ENCODE measurements at regions not wholly inside any gene's neighbourhood (a gene's known extent, or its start where the extent isn't known, plus 50 kb on each side); places are given as distances from the start of the nearest gene placed in this dataset.

DNA sequence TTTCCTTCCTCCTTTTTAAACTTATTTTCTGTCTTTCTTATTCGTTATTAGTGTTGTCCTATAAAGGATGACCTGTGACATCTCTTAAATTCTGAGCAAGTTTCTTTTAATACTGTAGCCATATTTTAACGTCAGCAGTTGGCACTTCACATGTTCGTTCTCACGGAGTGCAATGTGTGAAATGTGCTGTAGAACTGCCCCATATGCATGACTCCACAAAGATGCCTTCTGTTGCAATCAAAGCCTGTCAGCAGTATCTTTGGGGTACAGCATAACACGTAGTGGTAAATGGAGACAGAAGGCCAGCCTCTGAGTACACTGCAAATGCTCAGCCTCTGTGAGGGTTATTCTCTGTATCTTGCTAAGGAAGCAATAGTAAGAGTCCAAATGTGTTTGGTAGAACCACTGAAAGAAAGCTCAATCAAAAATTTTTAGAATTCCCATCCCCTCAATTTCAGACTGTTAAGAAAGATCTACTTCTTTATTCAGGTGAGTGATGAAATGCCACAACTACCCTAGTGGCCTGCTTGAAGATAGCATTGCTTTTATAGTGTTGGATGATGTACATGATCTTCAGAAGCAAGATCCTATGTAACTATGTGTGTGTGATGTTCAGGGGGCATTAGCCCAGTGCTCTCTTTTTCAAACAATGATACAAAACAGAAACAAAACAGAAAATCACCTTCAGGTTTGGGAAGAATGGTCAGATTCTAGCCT lies 277.7 kb downstream of the TMEM167A start:
- H3K27ac ChIP-seq (ENCODE audit: low read length) = no peak overlapping the region
- H3K27me3 ChIP-seq (ENCODE audit: low read depth, low read length) = no peaks in the 10 kb centered on the region
- no peak overlapping the region for H3K4me3 ChIP-seq (ENCODE audit: low read depth in 1 of 2, low read length in 2 of 2)
- no peaks in the 10 kb centered on the region for H3K9me3 ChIP-seq (ENCODE audit: control insufficient read depth in 1 of 2, low read length in 2 of 2)
- H3K4me1 ChIP-seq (ENCODE audit: control insufficient read depth in 1 of 2, insufficient read depth in 2 of 2, low read length in 2 of 2) = no peaks in the 10 kb centered on the region
- no peaks in the 10 kb centered on the region for H3K36me3 ChIP-seq (ENCODE audit: control insufficient read depth in 1 of 2, insufficient read depth in 2 of 2, low read length in 2 of 2)

DNA sequence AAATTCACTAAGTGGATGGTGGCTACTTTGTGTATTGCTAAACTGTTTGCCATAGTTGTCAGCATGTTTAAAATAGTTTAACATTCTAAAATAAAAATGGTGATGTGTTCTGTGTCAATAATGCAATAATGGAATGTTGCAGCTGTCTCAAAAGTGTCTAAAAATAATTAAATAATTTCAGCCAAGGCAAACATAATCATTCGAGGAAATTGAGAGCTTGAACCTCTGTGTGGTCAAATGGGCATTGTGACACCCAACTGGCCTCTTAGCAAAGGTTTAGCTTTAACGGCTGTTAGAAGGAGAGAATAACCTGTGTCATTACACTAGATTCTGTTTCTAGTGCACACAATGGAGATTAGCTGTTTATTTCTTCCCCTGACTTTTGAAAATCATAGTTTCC lies 278.5 kb downstream of the TMEM167A start:
- H3K9me3 ChIP-seq (ENCODE audit: control insufficient read depth in 1 of 2, low read length in 2 of 2) = no peaks in the 10 kb centered on the region
- H3K27me3 ChIP-seq (ENCODE audit: low read depth, low read length) = no peaks in the 10 kb centered on the region
- no peak overlapping the region for H3K27ac ChIP-seq (ENCODE audit: low read length)
- no peaks in the 10 kb centered on the region for H3K4me1 ChIP-seq (ENCODE audit: control insufficient read depth in 1 of 2, insufficient read depth in 2 of 2, low read length in 2 of 2)
- no peak overlapping the region for H3K4me3 ChIP-seq (ENCODE audit: low read depth in 1 of 2, low read length in 2 of 2)
- H3K36me3 ChIP-seq (ENCODE audit: control insufficient read depth in 1 of 2, insufficient read depth in 2 of 2, low read length in 2 of 2) = no peaks in the 10 kb centered on the region

DNA sequence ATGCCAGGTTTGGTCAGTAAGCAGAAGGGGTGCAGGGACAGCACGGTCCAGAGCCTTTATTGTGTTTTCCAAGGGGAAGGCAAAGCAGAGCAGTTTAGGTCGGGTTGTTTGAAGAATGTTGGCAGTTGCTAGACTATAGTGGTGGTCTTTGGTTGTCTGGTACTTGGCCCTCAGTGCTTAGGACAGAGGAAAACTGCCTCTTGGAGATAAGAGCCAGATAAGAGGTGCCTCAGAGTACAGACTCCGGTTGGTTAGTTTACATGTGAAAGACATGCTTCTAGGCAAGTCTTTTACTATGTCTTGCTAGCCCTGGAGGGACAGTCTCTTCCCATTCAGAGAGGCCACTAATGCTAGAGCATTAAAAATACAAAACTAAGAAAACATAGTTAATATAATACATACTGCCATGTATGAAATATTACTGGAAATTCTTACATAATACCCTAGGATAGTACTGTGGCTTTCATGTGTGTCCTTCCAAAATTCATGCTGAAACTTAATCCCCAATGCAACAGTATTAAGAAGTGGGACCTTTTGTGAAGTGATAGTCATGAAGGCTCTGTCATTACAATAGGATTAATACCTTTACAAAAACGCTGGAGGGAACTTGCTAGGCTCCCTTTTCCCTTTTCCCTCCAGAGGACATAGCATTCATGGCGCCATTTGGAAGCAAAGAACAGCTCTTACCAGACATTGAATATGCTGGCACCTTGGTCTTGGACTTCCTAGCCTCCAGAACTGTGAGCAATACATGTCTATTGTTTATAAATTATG lies 280.4 kb downstream of the TMEM167A start:
- H3K4me3 ChIP-seq (ENCODE audit: low read depth in 1 of 2, low read length in 2 of 2) = no peak overlapping the region
- H3K27me3 ChIP-seq (ENCODE audit: low read depth, low read length) = no peaks in the 10 kb centered on the region
- H3K9me3 ChIP-seq (ENCODE audit: control insufficient read depth in 1 of 2, low read length in 2 of 2) = no peaks in the 10 kb centered on the region
- no peak overlapping the region for H3K27ac ChIP-seq (ENCODE audit: low read length)
- H3K4me1 ChIP-seq (ENCODE audit: control insufficient read depth in 1 of 2, insufficient read depth in 2 of 2, low read length in 2 of 2) = no peaks in the 10 kb centered on the region
- no peaks in the 10 kb centered on the region for H3K36me3 ChIP-seq (ENCODE audit: control insufficient read depth in 1 of 2, insufficient read depth in 2 of 2, low read length in 2 of 2)

DNA sequence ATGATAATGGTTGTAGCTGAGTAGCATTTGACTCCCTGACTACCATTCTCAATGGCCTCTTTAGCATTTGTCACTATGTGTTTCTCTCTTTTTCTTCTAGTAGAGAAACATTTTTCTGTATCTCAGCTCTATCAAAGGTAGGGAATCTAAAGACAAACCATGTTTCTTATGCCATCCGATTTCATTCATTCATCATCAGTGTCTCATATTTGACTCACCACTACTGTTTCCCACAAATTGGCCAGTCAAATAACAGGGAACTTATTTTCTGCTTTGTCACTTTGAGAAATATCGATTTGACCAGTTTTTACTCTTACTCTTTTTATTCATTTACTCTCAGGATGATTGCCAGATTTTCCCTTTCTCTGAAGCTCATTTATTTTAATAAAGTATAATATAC lies 282.3 kb downstream of the TMEM167A start:
- H3K27ac ChIP-seq (ENCODE audit: low read length) = no peak overlapping the region
- H3K36me3 ChIP-seq (ENCODE audit: control insufficient read depth in 1 of 2, insufficient read depth in 2 of 2, low read length in 2 of 2) = no peaks in the 10 kb centered on the region
- H3K4me3 ChIP-seq (ENCODE audit: low read depth in 1 of 2, low read length in 2 of 2) = no peak overlapping the region
- H3K9me3 ChIP-seq (ENCODE audit: control insufficient read depth in 1 of 2, low read length in 2 of 2) = no peaks in the 10 kb centered on the region
- H3K4me1 ChIP-seq (ENCODE audit: control insufficient read depth in 1 of 2, insufficient read depth in 2 of 2, low read length in 2 of 2) = no peaks in the 10 kb centered on the region
- no peaks in the 10 kb centered on the region for H3K27me3 ChIP-seq (ENCODE audit: low read depth, low read length)

DNA sequence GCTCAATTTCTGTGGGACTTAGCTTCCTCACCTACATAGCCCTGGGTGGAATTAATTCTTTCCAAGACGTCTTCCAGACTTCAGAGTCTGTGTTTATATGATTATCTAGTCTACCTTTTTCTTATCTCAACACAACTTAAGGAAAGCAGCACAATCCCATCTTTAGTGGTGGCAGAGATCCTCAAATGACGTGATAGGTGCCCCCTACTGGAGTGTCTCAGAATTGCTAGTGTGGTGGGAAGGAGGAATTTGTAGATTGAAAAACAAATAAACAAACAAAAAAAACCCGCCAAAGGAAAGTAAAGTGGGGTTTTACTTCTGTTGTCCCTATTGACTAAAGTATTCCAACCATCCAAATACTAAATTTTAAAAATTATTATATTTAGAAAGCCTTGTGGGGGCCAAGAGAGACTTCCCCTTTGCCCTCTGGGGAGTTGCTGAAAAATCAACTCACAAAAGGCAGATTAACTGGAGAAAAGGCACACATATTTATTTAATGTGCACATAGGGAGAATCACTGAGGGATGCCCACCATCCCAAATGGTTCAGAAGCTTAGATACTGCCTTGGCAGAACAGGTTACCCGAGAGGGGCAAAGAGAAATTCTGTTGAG lies 283.3 kb downstream of the TMEM167A start:
- H3K9me3 ChIP-seq (ENCODE audit: control insufficient read depth in 1 of 2, low read length in 2 of 2) = no peaks in the 10 kb centered on the region
- H3K27me3 ChIP-seq (ENCODE audit: low read depth, low read length) = no peaks in the 10 kb centered on the region
- no peak overlapping the region for H3K4me3 ChIP-seq (ENCODE audit: low read depth in 1 of 2, low read length in 2 of 2)
- no peaks in the 10 kb centered on the region for H3K4me1 ChIP-seq (ENCODE audit: control insufficient read depth in 1 of 2, insufficient read depth in 2 of 2, low read length in 2 of 2)
- no peaks in the 10 kb centered on the region for H3K36me3 ChIP-seq (ENCODE audit: control insufficient read depth in 1 of 2, insufficient read depth in 2 of 2, low read length in 2 of 2)
- H3K27ac ChIP-seq (ENCODE audit: low read length) = no peak overlapping the region

DNA sequence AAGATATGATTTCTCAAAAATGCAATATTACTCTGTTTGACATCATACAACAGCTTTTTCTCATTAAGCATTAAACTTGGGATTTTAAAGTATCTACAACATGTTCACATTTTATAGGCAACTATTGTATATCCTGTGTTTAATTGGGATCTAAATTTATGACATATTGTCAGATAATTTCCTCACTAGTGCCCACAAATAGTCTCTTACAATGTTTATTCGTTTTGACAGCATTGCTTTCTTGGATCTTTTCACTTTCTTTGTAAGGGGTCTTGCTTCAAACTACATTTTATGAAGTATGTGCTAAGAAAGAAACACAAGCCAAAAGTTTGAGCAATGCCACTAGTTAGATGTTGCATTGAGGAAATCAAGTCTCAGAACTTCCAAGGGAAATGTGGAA lies 285.1 kb downstream of the TMEM167A start:
- Histone ChIP-seq H3K36me3 (ENCODE audit: control insufficient read depth in 1 of 2, insufficient read depth in 2 of 2, low read length in 2 of 2) (no peaks in the 10 kb centered on the region), H3K27ac (ENCODE audit: low read length) (no peak overlapping the region), H3K4me1 (ENCODE audit: control insufficient read depth in 1 of 2, insufficient read depth in 2 of 2, low read length in 2 of 2) (no peaks in the 10 kb centered on the region), H3K4me3 (ENCODE audit: low read depth in 1 of 2, low read length in 2 of 2) (no peak overlapping the region), H3K9me3 (ENCODE audit: control insufficient read depth in 1 of 2, low read length in 2 of 2) (no peaks in the 10 kb centered on the region), H3K27me3 (ENCODE audit: low read depth, low read length) (no peaks in the 10 kb centered on the region)

DNA sequence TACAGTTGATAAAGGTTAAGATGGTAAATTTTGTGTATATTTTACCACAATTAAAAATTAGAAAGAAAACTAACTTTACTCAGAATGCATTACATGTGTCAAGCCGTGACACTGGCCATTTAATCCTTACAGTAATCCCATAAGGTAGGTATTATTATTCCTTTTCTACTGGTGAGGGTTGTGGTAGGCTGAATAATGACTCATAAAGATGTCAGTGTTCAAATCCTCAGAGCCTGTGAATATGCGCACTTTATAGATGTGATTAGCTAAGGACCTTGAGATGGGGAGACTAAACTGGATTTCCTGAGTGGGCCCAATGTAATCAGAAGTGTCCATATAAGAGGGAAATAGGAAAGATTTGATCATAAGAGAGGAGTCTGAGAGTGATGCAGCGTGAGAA lies 288.1 kb downstream of the TMEM167A start:
- Histone ChIP-seq H3K27me3 (ENCODE audit: low read depth, low read length) (no peaks in the 10 kb centered on the region), H3K36me3 (ENCODE audit: control insufficient read depth in 1 of 2, insufficient read depth in 2 of 2, low read length in 2 of 2) (no peaks in the 10 kb centered on the region), H3K27ac (ENCODE audit: low read length) (no peak overlapping the region), H3K4me1 (ENCODE audit: control insufficient read depth in 1 of 2, insufficient read depth in 2 of 2, low read length in 2 of 2) (no peaks in the 10 kb centered on the region), H3K4me3 (ENCODE audit: low read depth in 1 of 2, low read length in 2 of 2) (no peak overlapping the region), H3K9me3 (ENCODE audit: control insufficient read depth in 1 of 2, low read length in 2 of 2) (no peaks in the 10 kb centered on the region)

DNA sequence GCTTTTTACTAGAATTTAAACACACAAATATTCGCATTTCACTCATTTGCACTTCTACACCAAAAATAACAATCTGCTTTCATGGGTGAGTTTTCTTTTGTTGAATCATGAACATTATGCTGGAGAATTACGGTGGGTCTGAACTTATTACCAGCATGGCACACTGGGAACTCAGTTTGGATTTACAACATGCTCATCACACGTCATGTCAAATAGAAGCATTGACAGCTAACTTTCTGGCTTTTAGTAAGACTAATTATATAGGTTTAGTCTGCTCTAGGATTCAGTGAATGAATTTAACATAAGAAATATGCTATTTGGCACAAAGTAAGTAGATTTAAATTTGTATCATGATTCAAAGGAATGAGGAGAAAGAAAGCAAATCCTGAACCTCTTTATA lies 290.4 kb downstream of the TMEM167A start:
- Histone ChIP-seq H3K9me3 (ENCODE audit: control insufficient read depth in 1 of 2, low read length in 2 of 2) (no peaks in the 10 kb centered on the region), H3K4me1 (ENCODE audit: control insufficient read depth in 1 of 2, insufficient read depth in 2 of 2, low read length in 2 of 2) (no peaks in the 10 kb centered on the region), H3K4me3 (ENCODE audit: low read depth in 1 of 2, low read length in 2 of 2) (no peak overlapping the region), H3K27ac (ENCODE audit: low read length) (no peak overlapping the region), H3K27me3 (ENCODE audit: low read depth, low read length) (no peaks in the 10 kb centered on the region), H3K36me3 (ENCODE audit: control insufficient read depth in 1 of 2, insufficient read depth in 2 of 2, low read length in 2 of 2) (no peaks in the 10 kb centered on the region)

DNA sequence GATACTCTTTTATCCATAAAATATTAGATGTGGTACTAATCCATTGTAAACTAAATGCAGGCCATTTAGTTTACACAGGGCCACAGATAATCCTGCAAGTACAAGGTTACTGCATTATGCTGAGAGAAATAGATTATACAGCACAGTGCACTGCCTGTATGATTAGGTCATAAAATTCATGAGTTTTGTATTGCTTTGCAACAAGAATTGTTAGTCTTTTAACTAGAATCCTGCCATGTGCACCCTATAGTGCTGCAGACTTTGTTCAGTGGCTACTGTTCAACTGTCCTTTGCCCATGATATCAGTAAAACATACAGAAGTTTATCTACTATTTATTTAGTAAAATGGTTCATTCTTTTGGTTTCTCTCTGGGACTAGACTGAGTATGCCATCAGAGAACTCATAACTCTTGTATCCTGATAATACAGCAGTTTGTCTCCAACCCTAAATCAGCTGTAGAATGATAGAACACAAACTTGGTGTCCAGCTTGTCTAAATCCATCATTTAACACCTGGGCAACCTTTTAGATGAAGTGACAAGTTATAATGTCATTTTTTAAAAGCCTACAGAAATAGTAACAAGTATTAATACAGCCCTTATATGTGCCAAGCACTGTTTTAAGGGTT lies 291.2 kb downstream of the TMEM167A start:
- Histone ChIP-seq H3K27ac (ENCODE audit: low read length) (no peak overlapping the region), H3K9me3 (ENCODE audit: control insufficient read depth in 1 of 2, low read length in 2 of 2) (no peaks in the 10 kb centered on the region), H3K36me3 (ENCODE audit: control insufficient read depth in 1 of 2, insufficient read depth in 2 of 2, low read length in 2 of 2) (no peaks in the 10 kb centered on the region), H3K4me3 (ENCODE audit: low read depth in 1 of 2, low read length in 2 of 2) (no peak overlapping the region), H3K27me3 (ENCODE audit: low read depth, low read length) (no peaks in the 10 kb centered on the region), H3K4me1 (ENCODE audit: control insufficient read depth in 1 of 2, insufficient read depth in 2 of 2, low read length in 2 of 2) (no peaks in the 10 kb centered on the region)

DNA sequence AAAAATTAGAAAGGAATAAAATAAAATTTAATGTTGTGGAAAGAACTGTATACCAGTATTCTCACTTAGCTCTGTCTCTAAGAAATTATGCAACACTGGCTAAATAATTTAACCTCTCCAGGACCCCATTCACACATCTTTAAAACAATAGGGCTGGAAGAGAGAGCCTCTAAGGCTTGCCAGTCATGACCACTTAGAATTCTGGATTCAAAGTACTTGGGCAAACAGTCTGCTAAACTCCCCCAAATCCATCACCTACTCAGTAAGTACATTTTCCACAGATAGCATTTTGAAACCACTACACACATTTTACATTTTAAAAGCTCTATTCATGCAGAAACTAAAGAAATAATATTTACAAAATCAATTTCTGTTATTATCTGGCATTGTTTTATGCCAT lies 291.7 kb downstream of the TMEM167A start:
- Histone ChIP-seq H3K27me3 (ENCODE audit: low read depth, low read length) (no peaks in the 10 kb centered on the region), H3K9me3 (ENCODE audit: control insufficient read depth in 1 of 2, low read length in 2 of 2) (no peaks in the 10 kb centered on the region), H3K4me3 (ENCODE audit: low read depth in 1 of 2, low read length in 2 of 2) (no peak overlapping the region), H3K36me3 (ENCODE audit: control insufficient read depth in 1 of 2, insufficient read depth in 2 of 2, low read length in 2 of 2) (no peaks in the 10 kb centered on the region), H3K27ac (ENCODE audit: low read length) (no peak overlapping the region), H3K4me1 (ENCODE audit: control insufficient read depth in 1 of 2, insufficient read depth in 2 of 2, low read length in 2 of 2) (no peaks in the 10 kb centered on the region)

DNA sequence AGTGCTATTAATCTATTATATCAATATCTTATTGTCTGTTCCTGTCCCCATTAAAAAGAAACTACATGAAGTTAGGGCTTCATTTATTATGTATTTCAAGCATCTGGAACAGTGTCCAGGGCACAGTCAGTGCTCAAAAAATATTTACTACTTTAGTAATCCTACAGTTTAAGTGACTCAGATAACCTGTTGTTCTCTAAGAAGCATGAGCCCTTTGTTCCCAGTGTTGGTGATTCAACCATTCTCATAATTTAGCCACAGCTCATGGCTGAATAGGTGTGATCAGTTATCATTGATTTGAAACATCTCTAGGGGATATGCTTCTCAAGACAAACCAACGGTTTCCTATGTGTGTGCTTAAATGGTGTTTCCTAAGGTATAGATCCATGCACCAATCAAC lies 292.7 kb downstream of the TMEM167A start:
- no peaks in the 10 kb centered on the region for H3K9me3 ChIP-seq (ENCODE audit: control insufficient read depth in 1 of 2, low read length in 2 of 2)
- H3K27ac ChIP-seq (ENCODE audit: low read length) = no peak overlapping the region
- no peaks in the 10 kb centered on the region for H3K27me3 ChIP-seq (ENCODE audit: low read depth, low read length)
- no peaks in the 10 kb centered on the region for H3K4me1 ChIP-seq (ENCODE audit: control insufficient read depth in 1 of 2, insufficient read depth in 2 of 2, low read length in 2 of 2)
- H3K36me3 ChIP-seq (ENCODE audit: control insufficient read depth in 1 of 2, insufficient read depth in 2 of 2, low read length in 2 of 2) = no peaks in the 10 kb centered on the region
- H3K4me3 ChIP-seq (ENCODE audit: low read depth in 1 of 2, low read length in 2 of 2) = no peak overlapping the region

All from muscle layer of duodenum (tissue), 2 donors.